Posterior cingulate gyrus (tissue), 11 donors: ENCODE measurements at regions not wholly inside any gene's neighbourhood (a gene's known extent, or its start where the extent isn't known, plus 50 kb on each side); places are given as distances from the start of the nearest gene placed in this dataset.
"Not testable (repeated sequence)": the region's sequence is repeated elsewhere in the genome, so short reads cannot be mapped to it uniquely, and the experiment has no call there.

ENCODE experiments used
- DNase-seq, 10 donors: peaks; one replicate each; pipeline versions ENCODE4 v3.0.0 to v3.0.0-alpha.2; 2020 to 2021; ENCODE audit warnings: mixed read lengths in 3 of 10
- intact Hi-C: fragments of 100-400 bp; cut with DNase I; formaldehyde crosslinking; loops from one replicate; pipeline ENCODE4 v1.15.1; 2023

DNA sequence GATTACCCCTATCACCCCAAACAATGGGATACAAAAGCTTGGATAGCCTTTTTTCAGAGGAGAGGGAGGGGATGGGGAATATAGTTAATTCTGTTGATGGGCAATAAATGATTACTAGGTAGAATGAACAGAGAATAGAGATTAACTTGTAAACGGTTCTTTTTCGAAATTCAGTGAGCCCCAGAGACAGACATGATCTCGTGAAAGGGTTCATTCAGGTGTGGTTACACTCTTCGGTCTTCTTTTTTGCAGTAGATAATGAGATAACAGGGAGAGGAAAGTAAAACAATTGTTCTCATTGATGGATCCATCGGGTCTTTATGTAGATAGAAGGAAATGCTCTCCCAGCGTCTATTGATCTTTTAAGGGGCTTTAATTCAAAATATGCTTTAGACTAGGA is 69.3 kb upstream of the RASSF8 start:
- intact Hi-C loops = no loop called here
- no peak for DNase-seq

DNA sequence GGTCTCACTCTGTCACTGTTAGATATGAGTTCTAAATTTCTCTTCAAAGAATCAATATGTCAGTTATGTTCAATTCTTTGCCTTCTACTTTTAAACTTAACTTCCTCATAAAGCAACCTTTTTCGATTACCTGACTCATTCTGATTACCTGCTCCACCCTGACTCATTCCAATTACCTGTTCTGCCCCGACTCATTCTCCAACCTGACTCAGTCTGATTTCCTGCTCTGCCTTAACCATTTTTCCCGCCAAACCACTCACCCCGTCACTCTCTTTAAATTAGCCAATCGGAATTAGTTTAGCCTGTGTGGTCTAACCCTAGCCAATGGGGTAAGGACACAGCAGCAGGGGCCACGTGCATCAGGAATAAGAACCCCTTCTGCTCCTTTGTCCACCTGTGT is 67.4 kb upstream of the RASSF8 start:
- intact Hi-C loops, DNase-seq: not testable (repeated sequence)

DNA sequence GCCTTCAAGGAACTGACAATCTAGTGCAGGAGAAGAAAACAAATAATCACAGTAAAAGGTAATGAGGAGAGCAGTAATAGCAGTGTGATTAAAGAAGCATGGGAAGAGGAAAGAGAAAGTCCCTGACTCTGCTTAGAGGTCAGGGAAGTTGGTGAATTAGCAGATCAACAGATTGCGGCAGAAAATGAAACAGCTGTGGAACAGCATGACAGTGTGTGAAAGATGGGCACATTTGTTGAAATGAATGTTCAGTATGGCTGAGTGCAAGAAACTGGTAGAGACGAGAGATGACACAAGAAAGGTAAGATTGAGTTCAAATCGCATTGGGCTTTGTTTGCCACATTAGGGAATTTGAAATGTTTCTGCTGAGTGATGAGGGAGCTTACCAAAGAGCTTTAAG is 63.7 kb upstream of the RASSF8 start:
- no peak for DNase-seq
- intact Hi-C loops = no loop called here

DNA sequence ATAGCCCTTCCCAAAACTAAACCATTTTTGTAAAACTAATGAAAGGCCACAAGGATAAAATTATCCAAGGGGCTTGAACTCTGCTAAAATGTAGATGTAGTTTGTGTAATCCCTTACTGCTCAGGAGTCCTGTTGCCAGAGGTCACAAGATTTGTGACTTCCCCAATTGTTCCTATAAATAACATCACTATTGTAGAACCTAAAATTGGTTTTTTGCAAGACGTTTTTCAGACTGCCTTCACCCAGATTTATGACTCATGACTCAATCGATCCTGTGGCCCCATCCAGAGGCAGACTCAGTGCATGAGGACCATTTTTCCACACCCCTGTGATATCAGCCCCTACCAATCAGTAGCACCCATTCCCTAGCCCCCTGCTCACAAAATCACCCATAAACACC is 61.5 kb upstream of the RASSF8 start:
- intact Hi-C loops = no loop called here
- DNase-seq = no peak

DNA sequence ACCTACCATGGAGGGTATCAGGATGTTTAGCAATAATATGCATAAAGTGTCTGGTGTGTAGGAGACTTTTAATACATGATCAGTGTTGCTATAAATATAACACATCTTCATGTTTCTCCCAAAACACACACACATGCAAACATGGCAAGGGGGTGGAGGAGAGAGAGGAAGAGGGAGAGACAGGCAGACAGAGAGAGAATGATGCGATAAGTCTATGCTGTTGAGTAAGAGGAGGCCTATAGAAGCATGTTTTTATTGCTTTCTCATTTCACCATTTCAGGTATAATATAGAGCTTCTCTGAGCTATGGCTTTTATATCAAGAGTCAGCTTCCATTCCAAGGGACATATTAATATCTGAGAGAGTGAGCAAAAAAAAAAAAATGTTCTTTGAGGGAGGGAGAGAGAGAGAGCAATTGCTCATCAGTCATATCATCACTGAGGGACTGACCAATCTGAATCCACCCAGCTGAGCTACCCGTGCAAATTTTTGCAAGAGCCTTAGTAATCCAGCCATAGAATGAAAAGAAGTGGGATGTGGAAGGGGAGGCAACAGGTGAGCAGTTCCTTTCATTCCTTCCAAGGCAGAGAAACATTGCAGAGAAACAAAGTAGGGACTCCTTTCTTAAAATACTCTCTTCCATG is 54.8 kb upstream of the RASSF8 start:
- DNase-seq = no peak
- intact Hi-C loops = no loop called here

DNA sequence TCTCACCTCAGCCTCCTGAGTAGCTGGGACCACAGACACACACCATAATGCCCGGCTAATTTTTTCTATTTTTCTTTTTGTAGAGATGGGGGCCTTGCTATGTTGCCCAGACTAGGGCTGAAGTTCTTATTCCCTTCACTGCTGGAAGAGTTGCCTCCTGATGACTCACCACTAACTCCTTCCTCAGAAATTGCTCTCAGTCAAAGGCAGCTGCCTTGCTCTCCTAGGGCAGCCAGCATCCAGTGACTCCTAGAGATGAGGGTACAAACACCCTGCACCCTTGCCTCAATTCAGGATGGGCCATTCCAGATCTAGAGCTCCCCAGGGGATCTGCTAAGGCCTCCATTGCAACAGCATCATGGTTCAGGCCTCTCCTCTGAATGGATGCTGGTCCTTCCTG is 54.0 kb upstream of the RASSF8 start:
- DNase-seq = no peak
- intact Hi-C loops = no loop called here

DNA sequence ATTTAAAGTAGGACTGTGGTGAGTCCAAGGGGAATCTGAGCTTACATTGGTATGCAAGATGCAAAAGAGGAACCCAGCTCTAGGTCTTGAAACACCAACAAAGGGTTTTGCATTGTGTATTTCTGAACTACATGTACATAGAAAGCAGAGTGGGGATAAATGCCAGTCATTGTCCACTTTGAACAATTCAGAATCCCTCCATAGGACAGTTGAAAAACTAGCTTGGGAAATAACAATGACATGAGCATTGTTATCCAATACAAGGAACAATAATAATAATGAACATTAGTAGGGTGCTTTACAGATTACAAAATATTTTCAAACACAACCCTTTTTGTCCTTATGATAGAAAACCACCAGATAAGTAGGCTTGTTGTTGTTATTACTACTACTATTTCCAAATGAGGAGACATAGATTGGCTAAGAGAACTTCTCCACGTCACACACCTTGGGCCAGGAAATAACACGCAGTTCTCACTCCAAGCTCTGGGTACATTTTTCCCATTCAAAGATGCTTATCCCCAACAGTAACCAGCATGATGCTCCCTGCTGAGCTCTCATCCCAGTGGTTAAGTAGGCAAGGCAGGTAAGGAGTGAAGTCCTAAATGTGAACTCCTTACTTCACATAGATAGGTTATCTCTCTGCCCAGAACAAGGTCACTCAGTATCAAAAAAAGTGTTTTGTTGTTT is 51.7 kb upstream of the RASSF8 start:
- intact Hi-C loops = no loop called here

More for the DNA sequence above, 51.7 kb upstream of the RASSF8 start:
- no peak for DNase-seq
